HG03457 (cell line): ENCODE measurements at regions not wholly inside any gene's neighbourhood (a gene's known extent, or its start where the extent isn't known, plus 50 kb on each side); places are given as distances from the start of the nearest gene placed in this dataset.

Experiments
- ATAC-seq: cut with Tn5 transposase; IDR thresholded peaks from one replicate; pipeline ENCODE4 v1.9.1; 2021; ENCODE audit warnings: moderate number of reproducible peaks; ENCODE audit not compliant: unreplicated experiment

- ATAC-seq = no peak
Observed at GRCh38 chr7:155138204-155138603, 68.1 kb downstream of the HTR5A start.

GRCh38 chr7:155141562-155141961 lies 71.4 kb downstream of the HTR5A start:
- ATAC-seq = no peak

GRCh38 chr7:155143381-155143780 lies 73.3 kb downstream of the HTR5A start:
- ATAC-seq = no peak

- ATAC-seq = no peak
Observed at GRCh38 chr7:155144371-155144770, 74.2 kb downstream of the HTR5A start.

- ATAC-seq = no peak
Observed at GRCh38 chr7:155145477-155146255, 75.5 kb downstream of the HTR5A start.

- ATAC-seq = no peak
Observed at GRCh38 chr7:155147172-155147571, 77.0 kb downstream of the HTR5A start.

- ATAC-seq = no peak
Observed at GRCh38 chr7:155147624-155148023, 77.5 kb downstream of the HTR5A start.

- ATAC-seq = no peak
Observed at GRCh38 chr7:155153676-155154075, 83.6 kb downstream of the HTR5A start.

- no peak for ATAC-seq
Observed at GRCh38 chr7:155154586-155154985, 84.5 kb downstream of the HTR5A start.

GRCh38 chr7:155161690-155162089 lies 91.6 kb downstream of the HTR5A start:
- no peak for ATAC-seq

- no peak for ATAC-seq
Observed at GRCh38 chr7:155162422-155162821, 92.3 kb downstream of the HTR5A start.

- ATAC-seq = no peak
Observed at GRCh38 chr7:155163696-155164095, 93.6 kb downstream of the HTR5A start.

GRCh38 chr7:155164316-155164715 lies 94.2 kb downstream of the HTR5A start:
- ATAC-seq = no peak

GRCh38 chr7:155166108-155166507 lies 96.0 kb downstream of the HTR5A start:
- no peak for ATAC-seq

- no peak for ATAC-seq
Observed at GRCh38 chr7:155166673-155167370, 96.7 kb downstream of the HTR5A start.

- no peak for ATAC-seq
Observed at GRCh38 chr7:155167706-155168365, 97.7 kb downstream of the HTR5A start.

GRCh38 chr7:155168597-155169480 lies 98.7 kb downstream of the HTR5A start:
- no peak for ATAC-seq

- ATAC-seq = no peak
Observed at GRCh38 chr7:155169498-155170065, 99.5 kb downstream of the HTR5A start.

- no peak for ATAC-seq
Observed at GRCh38 chr7:155170331-155170730, 100.2 kb downstream of the HTR5A start.

GRCh38 chr7:155172141-155172540 lies 102.0 kb downstream of the HTR5A start:
- no peak for ATAC-seq

GRCh38 chr7:155173905-155174304 lies 103.8 kb downstream of the HTR5A start:
- no peak for ATAC-seq
